Transverse colon (tissue), 4 donors: ENCODE measurements at regions not wholly inside any gene's neighbourhood (a gene's known extent, or its start where the extent isn't known, plus 50 kb on each side); places are given as distances from the start of the nearest gene placed in this dataset.

ENCODE experiments used
- CTCF ChIP-seq, 5 experiments: fragments of 200-600 bp in 3 of 5; fragments of 450-650 bp in 2 of 5; sonication (generic) in 3 of 5; IDR thresholded peaks; 1 replicate in 2 of 5; 2 replicates in 3 of 5; pipeline ENCODE4 v1.5.1; 2016 to 2017; ENCODE audit warnings: antibody characterized with exemption in 5 of 5, inconsistent platforms in 3 of 5, mild to moderate bottlenecking in 2 of 5, moderate library complexity in 1 of 5
- POLR2A ChIP-seq: fragments of 450-650 bp; IDR thresholded peaks from one replicate; pipeline ENCODE4 v1.6.1; 2016; ENCODE audit warnings: antibody characterized with exemption, mild to moderate bottlenecking, moderate library complexity
- POLR2AphosphoS5 ChIP-seq, 3 donors: sonication (generic); formaldehyde crosslinking; IDR thresholded peaks; one replicate each; pipeline ENCODE4 v1.6.1; 2016; ENCODE audit warnings: antibody characterized with exemption in 3 of 3

GRCh38 chr1:244241438-244241837 lies 190.4 kb downstream of the ZBTB18 start:
- TF ChIP-seq CTCF (IDR thresholded peaks at IDR 0.05): no peak
- no peak for TF ChIP-seq POLR2A
- TF ChIP-seq POLR2AphosphoS5 (IDR thresholded peaks at IDR 0.05): no peak
